ENCODE measurements at regions not wholly inside any gene's neighbourhood (a gene's known extent, or its start where the extent isn't known, plus 50 kb on each side); places are given as distances from the start of the nearest gene placed in this dataset.

- ChIA-PET CTCF (ENCODE audit: partially characterized antibody) (interaction anchor here (0.9 to 1.6 kb wide), 5 partner anchors 9 to 195 kb away, joined by 3 to 7 read pairs (median 5); no protein-coding TSS in a partner anchor), POLR2A (ENCODE audit: partially characterized antibody) (interaction anchor here (1.0 kb wide), 1 partner anchor 13 kb away, joined by 3 read pairs; no protein-coding TSS in a partner anchor)
- Histone ChIP-seq H3K36me3 (ENCODE audit: control insufficient read depth in 2 of 4, insufficient read depth in 4 of 4, low read length in 3 of 4) (no peaks in the 10 kb centered on the region; a peak in 1 of 8 replicates), H3K79me2 (ENCODE audit: control insufficient read depth in 1 of 2, insufficient read depth in 2 of 2, low read length in 2 of 2) (no peaks in the 10 kb centered on the region), H3K23me2 (ENCODE audit: low read depth, low read length) (peaks cover 5% of the 10 kb centered on the region; the same call in 1 of the 2 replicates), H3K56ac (replicated peaks; ENCODE audit: insufficient read length, low read depth, low read length) (no peak overlapping the region), H3K23ac (ENCODE audit: insufficient read length) (no peak overlapping the region), H4K91ac (replicated peaks; ENCODE audit: insufficient read length, low read length) (no peak overlapping the region), H3K9me3 (ENCODE audit: insufficient read depth in 2 of 2, low read depth in 1 of 2, low read length in 1 of 2) (peaks cover 0 to 8% of the 10 kb centered on the region in 2 experiments; a peak in 1 of 4 replicates), H3K79me1 (ENCODE audit: low read depth, low read length) (no peaks in the 10 kb centered on the region), H2AK5ac (ENCODE audit: low read depth, low read length) (no peak overlapping the region), H2AFZ (ENCODE audit: low read length) (no peak overlapping the region), H2BK5ac (ENCODE audit: low read depth, low read length) (no peak overlapping the region), H3K14ac (ENCODE audit: insufficient read length) (no peak overlapping the region), H4K20me1 (replicated peaks in 1 of 2; ENCODE audit: control insufficient read depth in 1 of 2, insufficient read depth in 2 of 2, low read length in 2 of 2) (no peaks in the 10 kb centered on the region), H2BK15ac (ENCODE audit: low read length) (no peak overlapping the region), H3K4ac (replicated peaks; ENCODE audit: insufficient read length, low read depth, low read length) (no peak overlapping the region), H2BK12ac (ENCODE audit: low read depth, low read length) (no peak overlapping the region), H4K8ac (ENCODE audit: extremely low read depth, insufficient read depth, low read length) (no peak overlapping the region), H3K27me3 (replicated peaks in 1 of 4; ENCODE audit: control insufficient read depth in 3 of 4, extremely low read depth in 1 of 4, insufficient read depth in 3 of 4, low read length in 3 of 4) (no peaks in the 10 kb centered on the region), H2BK120ac (replicated peaks; ENCODE audit: low read depth, low read length) (no peak overlapping the region), H3K4me2 (ENCODE audit: insufficient read depth in 1 of 2, low read depth in 2 of 2, low read length in 2 of 2) (no peak overlapping the region; a peak in 1 of 4 replicates), H3K18ac (ENCODE audit: extremely low read depth, low read length) (no peak overlapping the region), H2BK20ac (ENCODE audit: low read length) (no peak overlapping the region), H3K27ac (ENCODE audit: low read depth, low read length) (no peak overlapping the region), H3K4me1 (replicated peaks in 1 of 4; ENCODE audit: control insufficient read depth in 3 of 4, insufficient read depth in 4 of 4, low read length in 3 of 4) (no peaks in the 10 kb centered on the region; a peak in 1 of 7 replicates), H3K4me3 (ENCODE audit: extremely low read depth in 1 of 4, insufficient read depth in 2 of 4, low read depth in 3 of 4, low read length in 4 of 4) (no peak overlapping the region), H3K9ac (replicated peaks in 1 of 4; ENCODE audit: extremely low read depth in 1 of 4, low read depth in 3 of 4, low read length in 3 of 4) (no peak overlapping the region), H4K5ac (ENCODE audit: insufficient read length, low read depth, low read length) (no peak overlapping the region)
- FAIRE-seq (no peak), DNase-seq (ENCODE audit: low read depth in 1 of 2, low spot score in 2 of 2) (no peak)
- WGBS, 2 experiments (ENCODE audit: extremely low coverage in 1 of 2, insufficient coverage in 1 of 2, insufficient read length in 1 of 2, insufficient replicate concordance in 2 of 2, low coverage in 1 of 2, low lambda C conversion rate in 2 of 2, missing lambda C conversion rate in 1 of 2), result 90% methylated on average over 19 of the region's 19 CpGs; no CpG with 5 or more reads in 1 of the 2 experiments
- TF ChIP-seq PHF8 (conservative IDR thresholded peaks at IDR 0.05; ENCODE audit: low read depth, low read length), result no peak
- no peak for TF ChIP-seq NRF1 (IDR thresholded peaks at IDR 0.05; ENCODE audit: low read depth, low read length)
- no peak for TF ChIP-seq BCL11A (IDR thresholded peaks at IDR 0.05; ENCODE audit: low read depth in 2 of 2, low read length in 2 of 2)
- TF ChIP-seq EZH2 (IDR thresholded peaks at IDR 0.05; ENCODE audit: low read depth, low read length, severe bottlenecking), result no peak
- TF ChIP-seq TEAD4 (IDR thresholded peaks at IDR 0.05; ENCODE audit: low read depth, low read length), result no peak
- no peak for TF ChIP-seq CBX8 (IDR thresholded peaks at IDR 0.05; ENCODE audit: borderline replicate concordance, low read depth, low read length)
- no peak for TF ChIP-seq TAF1 (IDR thresholded peaks at IDR 0.05; ENCODE audit: low read depth, low read length)
- TF ChIP-seq ASH2L (IDR thresholded peaks at IDR 0.05; ENCODE audit: low read length), result no peak
- TF ChIP-seq SIX5 (IDR thresholded peaks at IDR 0.05; ENCODE audit: low read depth, low read length), result no peak
- TF ChIP-seq ATF2 (IDR thresholded peaks at IDR 0.05; ENCODE audit: low read length), result no peak
Measured at GRCh38 chr12:124231980-124232653, 62.8 kb upstream of the RFLNA start.
